ENCODE measurements at regions not wholly inside any gene's neighbourhood (a gene's known extent, or its start where the extent isn't known, plus 50 kb on each side); places are given as distances from the start of the nearest gene placed in this dataset.

DNA sequence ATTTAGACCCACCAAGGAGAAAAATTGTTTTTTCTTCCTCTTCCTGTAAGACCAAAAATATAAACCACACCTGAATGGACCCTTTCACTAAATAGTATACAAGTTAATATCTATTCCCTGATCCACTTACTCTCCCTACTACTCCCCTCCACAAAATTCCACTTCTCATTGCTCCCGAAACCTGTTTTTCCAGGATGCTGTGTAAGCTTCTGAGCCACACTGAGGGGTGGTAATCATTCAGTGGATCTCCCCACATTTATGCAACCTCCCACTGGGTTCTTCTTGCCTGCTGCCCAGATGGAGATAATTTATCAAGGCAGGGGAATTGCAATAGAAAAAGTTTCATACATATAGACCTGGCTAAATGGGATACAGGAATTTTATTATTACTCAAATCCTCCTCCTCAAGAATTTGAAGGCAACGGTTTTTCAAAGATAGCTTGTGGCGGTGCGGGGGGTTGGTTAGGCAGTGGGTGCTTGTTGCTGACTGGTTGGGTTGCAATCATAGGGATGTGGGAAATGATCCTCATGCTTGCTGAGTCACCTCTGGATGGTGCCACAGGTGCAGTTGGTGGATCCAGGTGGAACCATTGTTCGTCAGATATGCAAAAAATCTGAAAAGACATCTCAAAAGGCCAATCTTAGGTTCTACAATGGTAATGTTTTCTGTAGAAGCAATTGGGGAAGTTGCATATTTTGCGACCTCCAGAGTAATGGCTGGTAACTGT lies 970.3 kb downstream of the CNTNAP5 start:
- H3K9me3 ChIP-seq (ENCODE audit: low read length) = no peaks in the 10 kb centered on the region
- H3K9me2 ChIP-seq (ENCODE audit: low read depth, low read length) = no peaks in the 10 kb centered on the region
- H2AFZ ChIP-seq (ENCODE audit: low read length) = no peak overlapping the region
- H3K4me3 ChIP-seq (ENCODE audit: low read depth, low read length, poor library complexity, severe bottlenecking) = no peak overlapping the region
- H3K36me3 ChIP-seq (ENCODE audit: insufficient read depth, low read length) = no peaks in the 10 kb centered on the region
- H3F3A ChIP-seq (ENCODE audit: insufficient read depth, low read length) = no peaks in the 10 kb centered on the region
- no peak overlapping the region for H3K27ac ChIP-seq (ENCODE audit: low read depth, low read length, poor library complexity, severe bottlenecking)
- no peaks in the 10 kb centered on the region for H3K79me2 ChIP-seq (ENCODE audit: insufficient read depth, low read length)
- TF ChIP-seq, protein P1, sequence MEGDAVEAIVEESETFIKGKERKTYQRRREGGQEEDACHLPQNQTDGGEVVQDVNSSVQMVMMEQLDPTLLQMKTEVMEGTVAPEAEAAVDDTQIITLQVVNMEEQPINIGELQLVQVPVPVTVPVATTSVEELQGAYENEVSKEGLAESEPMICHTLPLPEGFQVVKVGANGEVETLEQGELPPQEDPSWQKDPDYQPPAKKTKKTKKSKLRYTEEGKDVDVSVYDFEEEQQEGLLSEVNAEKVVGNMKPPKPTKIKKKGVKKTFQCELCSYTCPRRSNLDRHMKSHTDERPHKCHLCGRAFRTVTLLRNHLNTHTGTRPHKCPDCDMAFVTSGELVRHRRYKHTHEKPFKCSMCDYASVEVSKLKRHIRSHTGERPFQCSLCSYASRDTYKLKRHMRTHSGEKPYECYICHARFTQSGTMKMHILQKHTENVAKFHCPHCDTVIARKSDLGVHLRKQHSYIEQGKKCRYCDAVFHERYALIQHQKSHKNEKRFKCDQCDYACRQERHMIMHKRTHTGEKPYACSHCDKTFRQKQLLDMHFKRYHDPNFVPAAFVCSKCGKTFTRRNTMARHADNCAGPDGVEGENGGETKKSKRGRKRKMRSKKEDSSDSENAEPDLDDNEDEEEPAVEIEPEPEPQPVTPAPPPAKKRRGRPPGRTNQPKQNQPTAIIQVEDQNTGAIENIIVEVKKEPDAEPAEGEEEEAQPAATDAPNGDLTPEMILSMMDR (IDR thresholded peaks at IDR 0.05; ENCODE audit: low read length) = no peak
- no peak for TF ChIP-seq EZH2 (IDR thresholded peaks at IDR 0.05; ENCODE audit: borderline replicate concordance, low read length)
- no peaks in the 10 kb centered on the region for H3K4me1 ChIP-seq (ENCODE audit: insufficient read depth, low read length, severe bottlenecking)
- no peaks in the 10 kb centered on the region for H3K27me3 ChIP-seq (ENCODE audit: insufficient read depth, low read length)
- no peaks in the 10 kb centered on the region for H4K20me1 ChIP-seq (ENCODE audit: insufficient read depth, low read length)
- H3K4me2 ChIP-seq (ENCODE audit: low read length) = no peak overlapping the region
- no peak overlapping the region for H3K9ac ChIP-seq (ENCODE audit: low read length)

GRCh38 chr2:124996406-124996805 lies 971.3 kb downstream of the CNTNAP5 start:
- Histone ChIP-seq H3F3A (ENCODE audit: insufficient read depth, low read length) (no peaks in the 10 kb centered on the region), H3K9ac (ENCODE audit: low read length) (no peak overlapping the region), H4K20me1 (ENCODE audit: insufficient read depth, low read length) (no peaks in the 10 kb centered on the region), H3K27ac (ENCODE audit: low read depth, low read length, poor library complexity, severe bottlenecking) (no peak overlapping the region), H3K9me3 (ENCODE audit: low read length) (no peaks in the 10 kb centered on the region), H3K9me2 (ENCODE audit: low read depth, low read length) (no peaks in the 10 kb centered on the region), H3K4me3 (ENCODE audit: low read depth, low read length, poor library complexity, severe bottlenecking) (no peak overlapping the region), H3K36me3 (ENCODE audit: insufficient read depth, low read length) (no peaks in the 10 kb centered on the region), H3K4me2 (ENCODE audit: low read length) (no peak overlapping the region), H3K79me2 (ENCODE audit: insufficient read depth, low read length) (no peaks in the 10 kb centered on the region), H2AFZ (ENCODE audit: low read length) (no peak overlapping the region), H3K4me1 (ENCODE audit: insufficient read depth, low read length, severe bottlenecking) (no peaks in the 10 kb centered on the region), H3K27me3 (ENCODE audit: insufficient read depth, low read length) (no peaks in the 10 kb centered on the region)
- TF ChIP-seq EZH2 (IDR thresholded peaks at IDR 0.05; ENCODE audit: borderline replicate concordance, low read length) = no peak
- TF ChIP-seq, protein P1 (IDR thresholded peaks at IDR 0.05; ENCODE audit: low read length) = no peak

- H2AFZ ChIP-seq (ENCODE audit: low read length) = no peak overlapping the region
- H3K9me2 ChIP-seq (ENCODE audit: low read depth, low read length) = no peaks in the 10 kb centered on the region
- no peaks in the 10 kb centered on the region for H3K4me1 ChIP-seq (ENCODE audit: insufficient read depth, low read length, severe bottlenecking)
- no peaks in the 10 kb centered on the region for H3F3A ChIP-seq (ENCODE audit: insufficient read depth, low read length)
- H3K4me3 ChIP-seq (ENCODE audit: low read depth, low read length, poor library complexity, severe bottlenecking) = no peak overlapping the region
- H4K20me1 ChIP-seq (ENCODE audit: insufficient read depth, low read length) = no peaks in the 10 kb centered on the region
- H3K9me3 ChIP-seq (ENCODE audit: low read length) = no peaks in the 10 kb centered on the region
- H3K36me3 ChIP-seq (ENCODE audit: insufficient read depth, low read length) = no peaks in the 10 kb centered on the region
- TF ChIP-seq EZH2 (IDR thresholded peaks at IDR 0.05; ENCODE audit: borderline replicate concordance, low read length) = no peak
- TF ChIP-seq, protein P1 (IDR thresholded peaks at IDR 0.05; ENCODE audit: low read length) = no peak
- no peaks in the 10 kb centered on the region for H3K79me2 ChIP-seq (ENCODE audit: insufficient read depth, low read length)
- H3K4me2 ChIP-seq (ENCODE audit: low read length) = no peak overlapping the region
- no peaks in the 10 kb centered on the region for H3K27me3 ChIP-seq (ENCODE audit: insufficient read depth, low read length)
- H3K9ac ChIP-seq (ENCODE audit: low read length) = no peak overlapping the region
- H3K27ac ChIP-seq (ENCODE audit: low read depth, low read length, poor library complexity, severe bottlenecking) = no peak overlapping the region
Observed at GRCh38 chr2:124999906-125000305, 974.8 kb downstream of the CNTNAP5 start.
